ENCODE measurements at regions not wholly inside any gene's neighbourhood (a gene's known extent, or its start where the extent isn't known, plus 50 kb on each side); places are given as distances from the start of the nearest gene placed in this dataset.

DNA sequence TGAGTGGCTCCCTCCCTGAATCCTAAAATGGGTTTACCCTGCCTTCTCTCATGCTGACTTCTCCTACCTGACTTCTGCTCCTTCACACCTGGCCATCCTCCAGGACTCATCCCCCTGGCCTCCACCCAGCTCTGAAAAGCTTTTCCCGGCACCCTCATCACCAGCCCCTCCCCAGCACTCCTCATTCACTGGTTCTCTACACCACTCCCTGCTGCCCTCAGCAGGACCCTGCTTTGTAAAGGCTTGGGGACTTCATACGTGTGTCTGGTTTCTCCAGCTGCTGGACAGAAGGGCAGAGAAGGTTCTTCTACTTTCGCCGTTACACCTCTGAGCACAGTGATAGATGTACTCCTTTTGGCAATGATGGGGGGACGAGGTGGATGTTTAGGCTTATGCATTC lies 184.9 kb upstream of the UBE3A start:
- TF ChIP-seq EZH2phosphoT487 (IDR thresholded peaks at IDR 0.05; ENCODE audit: borderline replicate concordance) = no peak
- TF ChIP-seq, protein P1, sequence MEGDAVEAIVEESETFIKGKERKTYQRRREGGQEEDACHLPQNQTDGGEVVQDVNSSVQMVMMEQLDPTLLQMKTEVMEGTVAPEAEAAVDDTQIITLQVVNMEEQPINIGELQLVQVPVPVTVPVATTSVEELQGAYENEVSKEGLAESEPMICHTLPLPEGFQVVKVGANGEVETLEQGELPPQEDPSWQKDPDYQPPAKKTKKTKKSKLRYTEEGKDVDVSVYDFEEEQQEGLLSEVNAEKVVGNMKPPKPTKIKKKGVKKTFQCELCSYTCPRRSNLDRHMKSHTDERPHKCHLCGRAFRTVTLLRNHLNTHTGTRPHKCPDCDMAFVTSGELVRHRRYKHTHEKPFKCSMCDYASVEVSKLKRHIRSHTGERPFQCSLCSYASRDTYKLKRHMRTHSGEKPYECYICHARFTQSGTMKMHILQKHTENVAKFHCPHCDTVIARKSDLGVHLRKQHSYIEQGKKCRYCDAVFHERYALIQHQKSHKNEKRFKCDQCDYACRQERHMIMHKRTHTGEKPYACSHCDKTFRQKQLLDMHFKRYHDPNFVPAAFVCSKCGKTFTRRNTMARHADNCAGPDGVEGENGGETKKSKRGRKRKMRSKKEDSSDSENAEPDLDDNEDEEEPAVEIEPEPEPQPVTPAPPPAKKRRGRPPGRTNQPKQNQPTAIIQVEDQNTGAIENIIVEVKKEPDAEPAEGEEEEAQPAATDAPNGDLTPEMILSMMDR (conservative IDR thresholded peaks at IDR 0.05; ENCODE audit: low read length) = no peak

Data from Loucy (cell line).